Motor neuron (in vitro differentiated cells): ENCODE measurements at regions not wholly inside any gene's neighbourhood (a gene's known extent, or its start where the extent isn't known, plus 50 kb on each side); places are given as distances from the start of the nearest gene placed in this dataset.
"Not testable (repeated sequence)": the region's sequence is repeated elsewhere in the genome, so short reads cannot be mapped to it uniquely, and the experiment has no call there.

Experiments
- ATAC-seq, 8 experiments: fragments of 200-7000 bp; cut with Tn5 transposase; replicated peaks in 6 of 8; 2 replicates each; pipeline ENCODE4 v1.8.0; 2021; ENCODE audit warnings: mild to moderate bottlenecking in 8 of 8, moderate library complexity in 8 of 8
- H3K27ac ChIP-seq, 2 donors: fragments of 250-450 bp; sonication (Bioruptor Pico); 2 replicates each; pipeline ENCODE4 v1.9.0; 2021; ENCODE audit warnings: antibody characterized with exemption in 2 of 2, mild to moderate bottlenecking in 2 of 2, moderate library complexity in 1 of 2
- H3K4me1 ChIP-seq, 2 donors: fragments of 250-450 bp; sonication (Bioruptor Pico); replicated peaks in 1 of 2; 2 replicates each; pipeline ENCODE4 v1.6.1; 2021; ENCODE audit warnings: antibody characterized with exemption in 2 of 2, mild to moderate bottlenecking in 2 of 2, moderate library complexity in 1 of 2
- H3K4me3 ChIP-seq, 5 donors: fragments of 250-450 bp; sonication (Bioruptor Pico); 2 replicates each; pipeline ENCODE4 v1.9.0; 2021; ENCODE audit warnings: antibody characterized with exemption in 5 of 5, mild to moderate bottlenecking in 5 of 5, moderate library complexity in 4 of 5
- WGBS, 10 experiments: fragments of 450-650 bp; shearing (Covaris generic); methylation state at CpG; one replicate each; pipeline ENCODE4 v1.0.0; 2022; 5-methylcytosine and 5-hydroxymethylcytosine counted together
- in situ Hi-C, 9 experiments: fragments of 400-800 bp; cut with MboI; loops; one replicate each; pipeline ENCODE4 v1.15.0; 2021; ENCODE audit warnings: low sequenced_read_pairs in 9 of 9, low pct_unique_long_range_greater_than_20kb in 2 of 9; ENCODE audit not compliant: unreplicated experiment in 9 of 9

GRCh38 chr11:82404981-82405380, 328.7 kb downstream of the FAM181B start:
- no peak for ATAC-seq
- Histone ChIP-seq H3K27ac (no peak overlapping the region), H3K4me3 (no peak overlapping the region), H3K4me1 (no peaks in the 10 kb centered on the region)
- in situ Hi-C loops = no loop called here
- WGBS, 10 experiments = 71 to 100% (median 95%) methylated on average over 1 to 4 of the region's 5 CpGs; no CpG with 5 or more reads in 4 of the 10 experiments

GRCh38 chr11:82403640-82404305, 329.9 kb downstream of the FAM181B start:
- H3K4me3 ChIP-seq = no peak overlapping the region
- H3K27ac ChIP-seq = no peak overlapping the region
- in situ Hi-C loops = no loop called here
- H3K4me1 ChIP-seq = no peaks in the 10 kb centered on the region
- ATAC-seq = no peak
- 54 to 83% methylated on average over 4 to 5 of the region's 49 CpGs; no CpG with 5 or more reads in 8 of the 10 experiments for WGBS, 10 experiments

- no peak for ATAC-seq
- Histone ChIP-seq H3K4me3 (no peak overlapping the region), H3K4me1 (no peaks in the 10 kb centered on the region), H3K27ac (no peak overlapping the region)
- in situ Hi-C loops = no loop called here
- 17 to 83% (median 72%) methylated on average over 1 to 3 of the region's 4 CpGs; no CpG with 5 or more reads in 4 of the 10 experiments for WGBS, 10 experiments
Observed at GRCh38 chr11:82398300-82398815, 335.3 kb downstream of the FAM181B start.

GRCh38 chr11:82396639-82397038, 337.0 kb downstream of the FAM181B start:
- WGBS, 10 experiments = 0 to 100% (median 92%) methylated on average over 2 to 4 of the region's 5 CpGs; no CpG with 5 or more reads in 6 of the 10 experiments
- H3K4me3 ChIP-seq, ATAC-seq, in situ Hi-C loops, H3K27ac ChIP-seq, H3K4me1 ChIP-seq: not testable (repeated sequence)

- in situ Hi-C loops = no loop called here
- no peak overlapping the region for H3K4me3 ChIP-seq
- no peak for ATAC-seq
- no peaks in the 10 kb centered on the region for H3K4me1 ChIP-seq
- H3K27ac ChIP-seq = no peak overlapping the region
- WGBS, 10 experiments = 0 to 60% methylated on average over 1 of the region's 1 CpG; no CpG with 5 or more reads in 8 of the 10 experiments
Observed at GRCh38 chr11:82384308-82384707, 349.4 kb downstream of the FAM181B start.

- ATAC-seq = peak in 5 of 8 experiments; percentile 37 to 91 (median 86)
- H3K4me1 ChIP-seq = peaks cover 14 to 25% of the 10 kb centered on the region in 2 donors
- in situ Hi-C loops = no loop called here
- H3K27ac ChIP-seq = peak overlapping the region in 1 of 2 donors; percentile 14
- 4 to 78% (median 42%) methylated on average over 1 to 4 of the region's 4 CpGs for WGBS, 10 experiments
- no peak overlapping the region for H3K4me3 ChIP-seq
Observed at GRCh38 chr11:82373781-82374542, 359.7 kb downstream of the FAM181B start.

- peak in 1 of 8 experiments; percentile 29 for ATAC-seq
- H3K27ac ChIP-seq = no peak overlapping the region
- in situ Hi-C loops = no loop called here
- H3K4me3 ChIP-seq = no peak overlapping the region
- H3K4me1 ChIP-seq = no peaks in the 10 kb centered on the region
- WGBS, 10 experiments = 0 to 85% (median 56%) methylated on average over 1 to 2 of the region's 2 CpGs
Observed at GRCh38 chr11:82365351-82365750, 368.3 kb downstream of the FAM181B start.

- H3K4me1 ChIP-seq = peaks cover 0 to 2% of the 10 kb centered on the region in 2 donors
- H3K4me3 ChIP-seq = no peak overlapping the region
- in situ Hi-C loops = no loop called here
- H3K27ac ChIP-seq = no peak overlapping the region
- WGBS, 10 experiments = 0 to 100% (median 84%) methylated on average over 1 to 2 of the region's 2 CpGs; no CpG with 5 or more reads in 3 of the 10 experiments
- no peak for ATAC-seq
Observed at GRCh38 chr11:82356316-82356715, 377.3 kb downstream of the FAM181B start.

GRCh38 chr11:82355313-82355823, 378.3 kb downstream of the FAM181B start:
- in situ Hi-C loops = no loop called here
- no peak overlapping the region for H3K27ac ChIP-seq
- WGBS, 10 experiments = 13 to 95% (median 67%) methylated on average over 2 to 5 of the region's 5 CpGs
- peaks cover 0 to 2% of the 10 kb centered on the region in 2 donors for H3K4me1 ChIP-seq
- no peak overlapping the region for H3K4me3 ChIP-seq
- ATAC-seq = no peak

GRCh38 chr11:82326853-82327252, 406.8 kb downstream of the FAM181B start:
- no peak overlapping the region for H3K4me3 ChIP-seq
- WGBS, 10 experiments = 22 to 72% (median 60%) methylated on average over 1 to 3 of the region's 3 CpGs; no CpG with 5 or more reads in 7 of the 10 experiments
- H3K4me1 ChIP-seq = no peaks in the 10 kb centered on the region
- no peak overlapping the region for H3K27ac ChIP-seq
- no peak for ATAC-seq
- in situ Hi-C loops = no loop called here

GRCh38 chr11:82321206-82321605, 412.5 kb downstream of the FAM181B start:
- ATAC-seq = no peak
- in situ Hi-C loops = no loop called here
- 0 to 87% (median 83%) methylated on average over 1 to 6 of the region's 6 CpGs; no CpG with 5 or more reads in 3 of the 10 experiments for WGBS, 10 experiments
- no peaks in the 10 kb centered on the region for H3K4me1 ChIP-seq
- no peak overlapping the region for H3K27ac ChIP-seq
- H3K4me3 ChIP-seq = no peak overlapping the region

GRCh38 chr11:82315093-82315492, 418.6 kb downstream of the FAM181B start:
- H3K4me3 ChIP-seq = no peak overlapping the region
- ATAC-seq = peak in 2 of 8 experiments; percentile 18 to 63
- in situ Hi-C loops = no loop called here
- H3K27ac ChIP-seq = no peak overlapping the region
- 7 to 71% (median 56%) methylated on average over 1 to 4 of the region's 4 CpGs; no CpG with 5 or more reads in 3 of the 10 experiments for WGBS, 10 experiments
- H3K4me1 ChIP-seq = no peaks in the 10 kb centered on the region

- 0 to 83% (median 67%) methylated on average over 1 to 2 of the region's 2 CpGs; no CpG with 5 or more reads in 1 of the 10 experiments for WGBS, 10 experiments
- no peak overlapping the region for H3K4me3 ChIP-seq
- no peak overlapping the region for H3K27ac ChIP-seq
- in situ Hi-C loops = no loop called here
- no peak for ATAC-seq
- peaks cover 0 to 2% of the 10 kb centered on the region in 2 donors for H3K4me1 ChIP-seq
Observed at GRCh38 chr11:82308979-82309378, 424.7 kb downstream of the FAM181B start.
